ENCODE measurements at regions not wholly inside any gene's neighbourhood (a gene's known extent, or its start where the extent isn't known, plus 50 kb on each side); places are given as distances from the start of the nearest gene placed in this dataset.
"Not testable (repeated sequence)": the region's sequence is repeated elsewhere in the genome, so short reads cannot be mapped to it uniquely, and the experiment has no call there.

DNA sequence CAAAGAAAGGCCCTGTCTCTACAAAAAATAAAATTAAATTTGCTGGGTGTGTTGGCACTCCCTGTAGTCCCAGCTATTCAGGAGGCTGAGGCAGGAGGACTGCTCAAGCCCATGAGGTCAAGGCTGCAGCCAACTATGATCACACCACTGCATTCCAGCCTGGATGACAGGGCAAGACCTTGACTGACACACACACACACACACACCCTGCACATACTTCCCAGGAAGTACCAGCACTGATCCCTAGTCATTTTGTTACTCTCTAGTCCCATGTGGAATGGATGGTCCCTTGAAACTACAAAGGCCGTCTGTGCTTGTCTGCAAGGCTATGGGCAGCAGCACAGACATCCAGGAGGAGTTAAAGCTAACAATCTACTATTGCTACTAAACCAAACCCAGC lies 59.7 kb upstream of the CYP2D6 start:
- DNase-seq (ENCODE audit: insufficient read length, low spot score) (no peak), FAIRE-seq (no peak)
- TF ChIP-seq POLR2A (IDR thresholded peaks at IDR 0.05; ENCODE audit: low read depth, low read length) = no peak

DNA sequence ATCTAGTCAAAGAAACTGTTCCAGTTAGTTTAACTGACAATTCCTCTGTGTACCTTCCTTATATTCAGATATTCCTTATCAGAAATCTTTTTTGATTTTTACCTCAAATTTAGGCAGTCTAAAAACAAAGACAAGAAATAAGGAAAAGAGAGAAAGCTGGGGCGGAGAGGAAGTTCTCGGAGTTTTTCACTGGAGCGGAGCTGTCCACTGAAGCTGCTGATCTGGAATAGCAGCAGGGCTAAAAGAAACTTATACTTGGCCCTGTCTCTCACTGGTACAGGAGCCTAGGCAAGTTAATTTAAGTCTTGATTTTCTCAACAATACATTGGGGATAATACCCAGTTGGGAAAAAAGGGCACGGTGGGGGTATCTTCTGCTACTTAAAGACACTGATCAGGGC lies 59.2 kb upstream of the CYP2D6 start:
- FAIRE-seq (no peak), DNase-seq (ENCODE audit: insufficient read length, low spot score) (no peak)
- no peak for TF ChIP-seq POLR2A (IDR thresholded peaks at IDR 0.05; ENCODE audit: low read depth, low read length)

DNA sequence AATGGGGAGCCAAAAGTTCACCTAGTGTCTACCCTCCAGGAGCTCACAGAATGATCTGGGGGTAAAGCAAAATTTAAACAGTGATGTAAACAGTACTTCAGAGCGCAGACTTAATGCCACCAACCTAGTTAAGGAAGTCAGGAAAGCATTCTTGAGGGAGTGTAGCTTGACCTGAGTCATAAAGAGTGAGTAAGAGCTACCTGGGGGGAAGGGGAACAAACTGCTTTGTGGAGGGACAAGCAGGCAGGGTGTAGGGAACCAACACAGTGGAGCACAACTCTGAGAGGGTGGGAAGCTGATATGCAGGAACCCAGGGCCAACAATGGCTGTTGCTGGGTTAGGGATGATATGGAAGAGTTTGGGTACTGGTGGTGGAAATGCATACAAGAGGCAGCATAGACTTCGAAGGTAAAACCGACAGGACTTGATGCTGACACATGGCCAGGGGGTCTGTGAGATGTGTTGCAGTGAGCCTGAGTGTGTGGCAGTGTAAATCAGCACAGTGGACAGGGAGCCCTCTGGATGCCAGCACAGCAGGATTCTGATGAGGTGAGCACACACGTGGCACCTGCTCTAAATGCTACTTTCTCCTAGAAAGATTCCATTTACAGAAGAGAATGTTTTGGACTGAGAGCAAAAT lies 58.3 kb upstream of the CYP2D6 start:
- FAIRE-seq = peak; percentile 36
- TF ChIP-seq POLR2A (IDR thresholded peaks at IDR 0.05; ENCODE audit: low read depth, low read length) = no peak
- DNase-seq (ENCODE audit: insufficient read length, low spot score) = peak; percentile 26

DNA sequence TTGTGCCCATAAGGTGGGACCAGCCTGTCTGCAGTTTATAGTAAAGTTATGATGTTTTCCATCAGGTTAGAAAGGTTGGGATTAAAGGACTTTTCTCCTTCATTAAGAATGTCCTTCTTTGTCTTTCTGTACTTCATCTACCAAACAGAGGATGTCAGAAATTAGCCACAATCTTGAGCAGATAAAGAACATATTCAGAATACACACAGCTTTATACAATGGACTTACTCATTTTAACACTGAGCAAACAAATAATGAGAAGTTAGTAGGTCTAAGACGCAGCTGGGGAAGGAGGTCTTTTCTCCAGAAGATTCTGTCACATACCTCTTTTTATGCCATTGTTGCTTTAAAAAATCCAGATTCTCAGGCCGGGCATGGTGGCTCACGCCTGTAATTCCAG lies 57.0 kb upstream of the CYP2D6 start:
- DNase-seq (ENCODE audit: insufficient read length, low spot score) (no peak), FAIRE-seq (no peak)
- no peak for TF ChIP-seq POLR2A (IDR thresholded peaks at IDR 0.05; ENCODE audit: low read depth, low read length)

DNA sequence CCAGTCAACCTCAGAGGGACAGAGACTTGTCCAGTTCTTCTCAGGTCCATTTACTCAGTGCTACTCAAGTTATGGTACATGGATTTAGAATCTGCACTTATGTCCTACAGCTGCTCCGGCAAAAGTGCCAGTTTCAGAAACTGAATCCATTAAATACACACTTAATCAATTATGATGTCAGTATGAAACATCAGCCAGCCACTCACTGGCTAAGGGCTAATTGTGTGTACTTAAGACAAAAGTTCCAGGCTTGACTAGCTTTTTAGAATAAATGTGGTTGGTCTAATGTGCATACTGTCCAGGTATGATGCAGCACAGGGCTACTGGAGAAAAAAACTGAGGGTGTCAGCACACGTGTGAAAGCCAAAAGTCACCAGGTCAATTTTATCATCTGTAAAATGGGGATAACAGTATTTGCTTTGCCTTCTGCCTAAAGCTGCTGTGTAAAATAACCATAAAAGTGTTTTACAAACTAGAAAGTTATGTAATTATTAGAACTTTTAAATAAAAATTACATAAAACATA lies 55.4 kb upstream of the CYP2D6 start:
- no peak for FAIRE-seq
- DNase-seq (ENCODE audit: insufficient read length, low spot score) = no peak
- no peak for TF ChIP-seq POLR2A (IDR thresholded peaks at IDR 0.05; ENCODE audit: low read depth, low read length)

DNA sequence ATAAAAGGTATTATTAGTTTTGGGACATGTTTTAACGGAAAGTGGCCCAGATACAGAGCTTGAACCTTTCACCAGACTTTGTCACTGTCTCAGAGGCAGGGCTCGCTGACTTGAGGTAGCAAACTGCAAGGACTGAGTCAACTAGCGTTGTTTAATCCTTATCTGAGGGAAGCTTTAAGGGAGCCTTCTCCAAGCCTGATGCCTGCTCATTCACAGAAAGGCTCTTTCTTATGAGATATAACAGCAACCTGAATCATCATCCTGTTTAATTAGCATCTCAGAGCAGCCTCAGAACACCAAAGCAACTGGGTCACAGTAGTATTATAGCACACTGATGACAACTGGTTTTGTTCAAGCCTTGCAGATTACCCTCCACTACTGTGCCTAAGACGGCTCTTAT lies 54.2 kb upstream of the CYP2D6 start:
- DNase-seq (ENCODE audit: insufficient read length, low spot score) = no peak
- no peak for TF ChIP-seq POLR2A (IDR thresholded peaks at IDR 0.05; ENCODE audit: low read depth, low read length)
- FAIRE-seq = no peak

DNA sequence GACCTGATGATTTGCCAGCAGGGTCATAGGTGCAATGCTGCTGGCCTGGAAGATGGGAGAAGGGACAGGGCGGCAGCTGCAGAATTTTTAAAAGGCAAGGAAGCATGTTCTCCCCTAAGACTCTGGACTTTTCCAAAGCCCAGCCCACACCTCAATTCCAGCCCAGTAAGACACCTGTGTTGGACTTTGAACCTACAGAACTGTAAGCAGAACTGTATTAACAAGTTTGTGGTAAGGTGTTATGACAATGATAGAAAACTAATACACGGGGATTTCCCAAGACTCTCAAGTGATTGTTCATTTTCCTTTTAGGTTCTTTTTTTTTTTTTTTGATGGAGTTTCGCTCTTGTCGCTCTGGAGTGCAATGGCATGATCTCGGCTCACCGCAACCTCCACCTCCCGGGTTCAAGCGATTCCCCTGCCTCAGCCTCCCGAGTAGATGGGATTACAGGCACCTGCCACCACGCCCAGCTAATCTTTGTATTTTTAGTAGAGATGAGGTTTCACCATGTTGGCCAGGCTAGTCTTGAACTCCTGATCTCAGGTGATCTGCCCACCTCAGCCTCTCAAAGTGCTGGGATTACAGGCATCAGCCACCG lies 53.0 kb upstream of the CYP2D6 start:
- not testable (repeated sequence) for DNase-seq (ENCODE audit: insufficient read length, low spot score)

DNA sequence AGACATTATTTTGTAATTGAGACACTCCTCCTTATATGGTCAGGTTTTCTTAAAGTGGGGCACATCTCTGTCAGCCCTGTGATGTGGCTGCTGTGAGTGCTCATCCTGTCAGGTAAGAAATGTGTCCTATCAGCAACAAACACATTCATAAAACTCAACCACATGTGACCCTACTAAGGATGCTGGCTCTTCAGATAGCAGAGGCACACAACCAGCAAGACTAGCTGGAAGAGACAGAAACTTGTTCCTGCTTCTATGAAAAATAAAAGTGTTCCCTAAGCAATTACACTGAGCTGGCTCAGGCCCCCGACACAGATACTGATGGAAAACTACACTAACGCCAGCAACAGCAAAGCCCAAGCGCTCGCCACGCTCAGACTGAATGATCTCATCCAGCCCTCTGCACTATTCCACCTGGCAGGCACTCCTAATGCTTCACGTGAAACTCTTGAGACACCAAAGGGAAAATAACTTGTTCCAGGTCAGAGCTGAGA lies 49.8 kb upstream of the CYP2D6 start:
- DNase-seq (ENCODE audit: insufficient read length, low spot score) (no peak), FAIRE-seq (no peak)
- TF ChIP-seq POLR2A (IDR thresholded peaks at IDR 0.05; ENCODE audit: low read depth, low read length) = no peak

More for the DNA sequence above, 53.0 kb upstream of the CYP2D6 start:
- not testable (repeated sequence) for FAIRE-seq
